ENCODE measurements at regions not wholly inside any gene's neighbourhood (a gene's known extent, or its start where the extent isn't known, plus 50 kb on each side); places are given as distances from the start of the nearest gene placed in this dataset.

- DNase-seq (ENCODE audit: low read depth in 2 of 2), result no peak
- H3K9me3 ChIP-seq (ENCODE audit: control insufficient read depth, insufficient read depth, low read depth, low read length), result no peaks in the 10 kb centered on the region
- H3K79me2 ChIP-seq (ENCODE audit: control insufficient read depth, insufficient read depth, low read length), result no peaks in the 10 kb centered on the region
- H3K4me1 ChIP-seq (ENCODE audit: control insufficient read depth, extremely low read depth, insufficient read depth, low read length), result no peaks in the 10 kb centered on the region
- H3K27me3 ChIP-seq (ENCODE audit: control insufficient read depth, insufficient read depth, low read length), result no peaks in the 10 kb centered on the region
- H3K36me3 ChIP-seq (ENCODE audit: control insufficient read depth, insufficient read depth, low read length), result no peaks in the 10 kb centered on the region
- no peak overlapping the region for H3K4me3 ChIP-seq (replicated peaks in 1 of 4; ENCODE audit: control extremely low read depth in 1 of 4, insufficient read depth in 1 of 4, low read depth in 3 of 4, low read length in 4 of 4)
- no peak overlapping the region for H2AFZ ChIP-seq (ENCODE audit: low read length)
- no peak overlapping the region for H3K27ac ChIP-seq (ENCODE audit: insufficient read depth, low read length)
- no peak overlapping the region for H3K4me2 ChIP-seq (ENCODE audit: extremely low read depth, insufficient read depth, low read length)
- no peaks in the 10 kb centered on the region for H4K20me1 ChIP-seq (ENCODE audit: control insufficient read depth, extremely low read depth, insufficient read depth, low read length)
- no peak overlapping the region for H3K9ac ChIP-seq (ENCODE audit: insufficient read depth, low read length)
- TF ChIP-seq CTCF (conservative IDR thresholded peaks at IDR 0.05 in 1 of 2, IDR thresholded peaks at IDR 0.05 in 1 of 2; ENCODE audit: low read depth in 1 of 2, low read length in 2 of 2), result no peak
- no peak for TF ChIP-seq EZH2 (IDR thresholded peaks at IDR 0.05; ENCODE audit: low read length, missing control alignments)
Measured at GRCh38 chr5:124128867-124129266, 616.9 kb downstream of the CSNK1G3 start.

DNA sequence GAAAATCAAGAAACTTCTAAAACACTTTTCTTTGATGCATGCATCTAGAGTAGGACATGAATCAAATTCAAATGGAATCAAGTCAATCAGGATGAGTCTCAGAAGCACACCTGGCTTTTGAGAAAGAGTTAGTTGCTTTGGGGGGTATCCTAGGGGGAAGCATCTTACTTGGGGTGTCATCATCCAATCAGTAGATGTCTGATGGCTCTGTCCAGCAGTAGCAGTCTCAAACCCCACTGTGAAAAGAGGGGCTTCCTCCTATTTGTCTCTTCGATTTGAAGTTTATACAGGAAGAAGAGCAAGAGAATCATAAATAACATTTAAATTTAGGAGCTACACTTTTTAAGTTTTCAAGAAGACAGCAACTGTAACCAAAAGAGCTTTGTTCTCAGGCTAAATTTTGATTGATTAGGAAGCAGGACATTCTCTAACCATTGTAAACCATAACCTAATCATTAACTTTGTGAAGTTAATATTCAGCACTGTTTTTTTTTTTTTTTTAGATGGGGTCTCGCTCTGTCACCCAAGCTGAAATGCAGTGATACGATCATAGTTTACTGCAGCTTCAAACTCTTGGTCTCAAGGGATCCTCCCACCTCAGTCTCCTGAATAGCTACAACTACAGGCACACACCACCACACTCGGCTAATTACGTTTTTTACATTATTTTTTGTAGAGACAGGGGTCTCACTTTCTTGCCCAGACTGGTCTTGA is 614.7 kb downstream of the CSNK1G3 start:
- no peak overlapping the region for H3K27ac ChIP-seq (ENCODE audit: insufficient read depth, low read length)
- no peak overlapping the region for H3K4me3 ChIP-seq (replicated peaks in 1 of 4; ENCODE audit: control extremely low read depth in 1 of 4, insufficient read depth in 1 of 4, low read depth in 3 of 4, low read length in 4 of 4)

GRCh38 chr5:124124711-124125229 is 612.8 kb downstream of the CSNK1G3 start:
- H3K79me2 ChIP-seq (ENCODE audit: control insufficient read depth, insufficient read depth, low read length), result no peaks in the 10 kb centered on the region
- no peaks in the 10 kb centered on the region for H3K36me3 ChIP-seq (ENCODE audit: control insufficient read depth, insufficient read depth, low read length)
- no peak overlapping the region for H3K27ac ChIP-seq (ENCODE audit: insufficient read depth, low read length)
- no peak overlapping the region for H3K4me2 ChIP-seq (ENCODE audit: extremely low read depth, insufficient read depth, low read length)
- no peak overlapping the region for H2AFZ ChIP-seq (ENCODE audit: low read length)
- H3K9ac ChIP-seq (ENCODE audit: insufficient read depth, low read length), result no peak overlapping the region
- no peaks in the 10 kb centered on the region for H3K27me3 ChIP-seq (ENCODE audit: control insufficient read depth, insufficient read depth, low read length)
- no peaks in the 10 kb centered on the region for H3K4me1 ChIP-seq (ENCODE audit: control insufficient read depth, extremely low read depth, insufficient read depth, low read length)
- TF ChIP-seq CTCF (conservative IDR thresholded peaks at IDR 0.05 in 1 of 2, IDR thresholded peaks at IDR 0.05 in 1 of 2; ENCODE audit: low read depth in 1 of 2, low read length in 2 of 2) (no peak), EZH2 (IDR thresholded peaks at IDR 0.05; ENCODE audit: low read length, missing control alignments) (no peak)
- DNase-seq (ENCODE audit: low read depth in 2 of 2), result peak; percentile 4 to 12
- no peak overlapping the region for H3K4me3 ChIP-seq (replicated peaks in 1 of 4; ENCODE audit: control extremely low read depth in 1 of 4, insufficient read depth in 1 of 4, low read depth in 3 of 4, low read length in 4 of 4)
- H3K9me3 ChIP-seq (ENCODE audit: control insufficient read depth, insufficient read depth, low read depth, low read length), result no peaks in the 10 kb centered on the region
- H4K20me1 ChIP-seq (ENCODE audit: control insufficient read depth, extremely low read depth, insufficient read depth, low read length), result no peaks in the 10 kb centered on the region

More for the DNA sequence above, 614.7 kb downstream of the CSNK1G3 start:
- H4K20me1 ChIP-seq (ENCODE audit: control insufficient read depth, extremely low read depth, insufficient read depth, low read length), result no peaks in the 10 kb centered on the region
- H3K4me2 ChIP-seq (ENCODE audit: extremely low read depth, insufficient read depth, low read length), result no peak overlapping the region
- H3K4me1 ChIP-seq (ENCODE audit: control insufficient read depth, extremely low read depth, insufficient read depth, low read length), result no peaks in the 10 kb centered on the region
- no peak overlapping the region for H2AFZ ChIP-seq (ENCODE audit: low read length)
- TF ChIP-seq CTCF (conservative IDR thresholded peaks at IDR 0.05 in 1 of 2, IDR thresholded peaks at IDR 0.05 in 1 of 2; ENCODE audit: low read depth in 1 of 2, low read length in 2 of 2), result no peak
- no peak for TF ChIP-seq EZH2 (IDR thresholded peaks at IDR 0.05; ENCODE audit: low read length, missing control alignments)
- no peaks in the 10 kb centered on the region for H3K27me3 ChIP-seq (ENCODE audit: control insufficient read depth, insufficient read depth, low read length)
- no peaks in the 10 kb centered on the region for H3K79me2 ChIP-seq (ENCODE audit: control insufficient read depth, insufficient read depth, low read length)
- H3K36me3 ChIP-seq (ENCODE audit: control insufficient read depth, insufficient read depth, low read length), result no peaks in the 10 kb centered on the region
- DNase-seq (ENCODE audit: low read depth in 2 of 2), result no peak
- H3K9ac ChIP-seq (ENCODE audit: insufficient read depth, low read length), result no peak overlapping the region
- no peaks in the 10 kb centered on the region for H3K9me3 ChIP-seq (ENCODE audit: control insufficient read depth, insufficient read depth, low read depth, low read length)

Measured in fibroblast of lung (primary cell).